H1 (cell line): ENCODE measurements at regions not wholly inside any gene's neighbourhood (a gene's known extent, or its start where the extent isn't known, plus 50 kb on each side); places are given as distances from the start of the nearest gene placed in this dataset.

Experiments
- CTCF ChIA-PET: fragments of 300-600 bp; sonication (Branson Sonifier 250); formaldehyde crosslinking; loops from one replicate; lab custom pipeline; 2021; ENCODE audit not compliant: partially characterized antibody; lab: Charles Lee
- POLR2A ChIA-PET: fragments of 300-600 bp; sonication (Branson Sonifier 250); formaldehyde crosslinking; loops from one replicate; lab custom pipeline; 2021; ENCODE audit warnings: inconsistent platforms; ENCODE audit not compliant: partially characterized antibody; lab: Charles Lee
- DNase-seq, 2 experiments: peaks; one replicate each; pipeline versions ENCODE4 v3.0.0 to v3.0.0-alpha.2; 2010 to 2022; ENCODE audit warnings: low spot score in 2 of 2, low read depth in 1 of 2, mixed read lengths in 1 of 2
- FAIRE-seq: peaks from 2 replicates; lab custom pipeline; 2011; peaks lifted over from hg19 to GRCh38; lab: Jason Lieb, UNC
- H2AFZ ChIP-seq: 2 replicates; pipeline ENCODE4 v1.8.1; 2012; ENCODE audit warnings: low read length, inconsistent platforms
- H2AK5ac ChIP-seq: 2 replicates; pipeline ENCODE4 v1.6.1; 2013; ENCODE audit warnings: low read depth, low read length
- H2BK120ac ChIP-seq: replicated peaks from 2 replicates; pipeline ENCODE3; 2013; ENCODE audit warnings: low read depth, low read length, inconsistent platforms
- H2BK12ac ChIP-seq: 2 replicates; pipeline ENCODE4 v1.6.1; 2013; ENCODE audit warnings: low read depth, low read length
- H2BK15ac ChIP-seq: 2 replicates; pipeline ENCODE4 v1.6.1; 2013; ENCODE audit warnings: low read length
- H2BK20ac ChIP-seq: 2 replicates; pipeline ENCODE4 v1.6.1; 2013; ENCODE audit warnings: low read length
- H2BK5ac ChIP-seq: 2 replicates; pipeline ENCODE4 v1.6.1; 2013; ENCODE audit warnings: low read depth, low read length
- H3K14ac ChIP-seq: 2 replicates; pipeline ENCODE4 v1.6.1; 2013; ENCODE audit warnings: inconsistent platforms; ENCODE audit not compliant: insufficient read length
- H3K18ac ChIP-seq: 2 replicates; pipeline ENCODE4 v1.6.1; 2013; ENCODE audit warnings: low read length; ENCODE audit errors: extremely low read depth
- H3K23ac ChIP-seq: 2 replicates; pipeline ENCODE4 v1.6.1; 2013; ENCODE audit warnings: inconsistent platforms; ENCODE audit not compliant: insufficient read length
- H3K23me2 ChIP-seq: 2 replicates; pipeline ENCODE4 v1.6.1; 2013; ENCODE audit warnings: low read depth, low read length
- H3K27ac ChIP-seq: 2 replicates; pipeline ENCODE4 v1.6.1; 2011; ENCODE audit warnings: low read depth, low read length, inconsistent platforms
- H3K27me3 ChIP-seq, 4 experiments: replicated peaks in 1 of 4; 1 replicate in 1 of 4; 2 replicates in 3 of 4; pipeline versions ENCODE4 v1.6.1 to v1.8.1; 2011 to 2013; ENCODE audit warnings: low read length in 3 of 4, mild to moderate bottlenecking in 3 of 4, inconsistent platforms in 2 of 4, mixed read lengths in 2 of 4, moderate library complexity in 1 of 4; ENCODE audit not compliant: control insufficient read depth in 3 of 4, insufficient read depth in 3 of 4; ENCODE audit errors: extremely low read depth in 1 of 4
- H3K36me3 ChIP-seq, 4 experiments: 2 replicates each; pipeline versions ENCODE4 v1.6.1 to v1.8.1; 2011 to 2013; ENCODE audit warnings: mild to moderate bottlenecking in 4 of 4, low read length in 3 of 4, moderate library complexity in 2 of 4, control low read depth in 1 of 4, inconsistent platforms in 1 of 4; ENCODE audit not compliant: insufficient read depth in 4 of 4, control insufficient read depth in 2 of 4
- H3K4ac ChIP-seq: replicated peaks from 2 replicates; pipeline ENCODE3; 2013; ENCODE audit warnings: low read length, low read depth, mixed read lengths, inconsistent platforms; ENCODE audit not compliant: insufficient read length
- H3K4me1 ChIP-seq, 4 experiments: replicated peaks in 1 of 4; 1 replicate in 1 of 4; 2 replicates in 3 of 4; pipeline versions ENCODE4 v1.6.1 to v1.8.1; 2011 to 2013; ENCODE audit warnings: low read length in 3 of 4, inconsistent platforms in 2 of 4, mixed read lengths in 1 of 4; ENCODE audit not compliant: insufficient read depth in 4 of 4, control insufficient read depth in 3 of 4
- H3K4me2 ChIP-seq, 2 experiments: 2 replicates each; pipeline versions ENCODE4 v1.6.1 to v1.8.1; 2011 to 2013; ENCODE audit warnings: low read depth in 2 of 2, low read length in 2 of 2, control low read depth in 1 of 2, inconsistent platforms in 1 of 2, mild to moderate bottlenecking in 1 of 2; ENCODE audit not compliant: insufficient read depth in 1 of 2
- H3K4me3 ChIP-seq, 4 experiments: fragments of 200-600, 300-600 bp in 1 of 4; sonication (generic), shearing (Covaris generic), sonication (Bioruptor Twin) in 1 of 4; 2 replicates each; pipeline versions ENCODE4 v1.5.1 to v1.8.1; 2011 to 2016; ENCODE audit warnings: low read length in 4 of 4, low read depth in 3 of 4, control low read depth in 2 of 4, inconsistent platforms in 2 of 4, mild to moderate bottlenecking in 2 of 4, mixed read lengths in 1 of 4, moderate library complexity in 1 of 4; ENCODE audit not compliant: insufficient read depth in 2 of 4; ENCODE audit errors: extremely low read depth in 1 of 4
- H3K56ac ChIP-seq: replicated peaks from 2 replicates; pipeline ENCODE3; 2013; ENCODE audit warnings: low read depth, mild to moderate bottlenecking, mixed read lengths, low read length, inconsistent platforms; ENCODE audit not compliant: insufficient read length
- H3K79me1 ChIP-seq: 2 replicates; pipeline ENCODE4 v1.6.1; 2013; ENCODE audit warnings: low read depth, low read length, control low read depth
- H3K79me2 ChIP-seq, 2 experiments: 2 replicates each; pipeline versions ENCODE4 v1.6.1 to v1.8.1; 2012 to 2013; ENCODE audit warnings: low read length in 2 of 2, mild to moderate bottlenecking in 2 of 2, inconsistent platforms in 1 of 2; ENCODE audit not compliant: insufficient read depth in 2 of 2, control insufficient read depth in 1 of 2
- H3K9ac ChIP-seq, 4 experiments: replicated peaks in 1 of 4; 1 replicate in 1 of 4; 2 replicates in 3 of 4; pipeline versions ENCODE4 v1.6.1 to v1.8.1; 2011 to 2013; ENCODE audit warnings: low read depth in 3 of 4, low read length in 3 of 4, control low read depth in 2 of 4, mild to moderate bottlenecking in 2 of 4, moderate library complexity in 2 of 4, inconsistent platforms in 1 of 4; ENCODE audit errors: extremely low read depth in 1 of 4
- H3K9me3 ChIP-seq, 2 experiments: 2 replicates each; pipeline versions ENCODE4 v1.6.1 to v1.8.1; 2012 to 2013; ENCODE audit warnings: mild to moderate bottlenecking in 2 of 2, moderate library complexity in 2 of 2, control low read depth in 1 of 2, inconsistent platforms in 1 of 2, low read depth in 1 of 2, low read length in 1 of 2, mixed read lengths in 1 of 2; ENCODE audit not compliant: insufficient read depth in 2 of 2
- H4K20me1 ChIP-seq, 2 experiments: replicated peaks in 1 of 2; 2 replicates each; pipeline versions ENCODE3 to v1.8.1; 2011 to 2013; ENCODE audit warnings: inconsistent platforms in 2 of 2, low read length in 2 of 2, mild to moderate bottlenecking in 1 of 2; ENCODE audit not compliant: insufficient read depth in 2 of 2, control insufficient read depth in 1 of 2
- H4K5ac ChIP-seq: 2 replicates; pipeline ENCODE4 v1.6.1; 2013; ENCODE audit warnings: low read length, low read depth, mixed read lengths, inconsistent platforms; ENCODE audit not compliant: insufficient read length
- H4K8ac ChIP-seq: 2 replicates; pipeline ENCODE4 v1.8.0; 2013; ENCODE audit warnings: mild to moderate bottlenecking, moderate library complexity, low read length, inconsistent platforms; ENCODE audit not compliant: insufficient read depth; ENCODE audit errors: extremely low read depth
- H4K91ac ChIP-seq: replicated peaks from 2 replicates; pipeline ENCODE3; 2013; ENCODE audit warnings: low read length, mixed read lengths, inconsistent platforms; ENCODE audit not compliant: insufficient read length
- ATF2 ChIP-seq: IDR thresholded peaks from 2 replicates; pipeline ENCODE4 v1.6.1; 2012; ENCODE audit warnings: low read length, inconsistent platforms
- CEBPB ChIP-seq: IDR thresholded peaks from 2 replicates; pipeline ENCODE4 v1.6.1; 2012; ENCODE audit warnings: low read depth, low read length
- CHD1 ChIP-seq: IDR thresholded peaks from 2 replicates; pipeline ENCODE4 v1.6.1; 2012; ENCODE audit warnings: low read depth, low read length, improper control_type of control experiment
- CREB1 ChIP-seq: IDR thresholded peaks from 2 replicates; pipeline ENCODE4 v1.6.1; 2012; ENCODE audit warnings: inconsistent platforms
- CTCF ChIP-seq, 3 experiments: IDR thresholded peaks; 1 replicate in 2 of 3; 2 replicates in 1 of 3; pipeline versions ENCODE4 v1.5.1 to v1.6.1; 2011; ENCODE audit warnings: low read length in 3 of 3, mild to moderate bottlenecking in 3 of 3, inconsistent platforms in 2 of 3, low read depth in 1 of 3, moderate library complexity in 1 of 3; ENCODE audit not compliant: insufficient read depth in 1 of 3; ENCODE audit errors: control extremely low read depth in 1 of 3
- NRF1 ChIP-seq: IDR thresholded peaks from 2 replicates; pipeline ENCODE4 v1.6.1; 2011; ENCODE audit warnings: mild to moderate bottlenecking, low read depth, low read length, improper control_type of control experiment
- SAP30 ChIP-seq: fragments of 300-600 bp; sonication (generic); IDR thresholded peaks from 2 replicates; pipeline ENCODE4 v1.7.1; 2012; ENCODE audit warnings: low read length, moderate library complexity, mild to moderate bottlenecking, inconsistent platforms; ENCODE audit not compliant: insufficient read depth, insufficient replicate concordance
- SRF ChIP-seq: IDR thresholded peaks from 2 replicates; pipeline ENCODE4 v1.6.1; 2011; ENCODE audit warnings: mild to moderate bottlenecking, low read depth, low read length, moderate library complexity
- TAF7 ChIP-seq: optimal IDR thresholded peaks from 2 replicates; pipeline ENCODE3; 2011; ENCODE audit warnings: low read depth, mild to moderate bottlenecking, inconsistent platforms, low read length, moderate library complexity, borderline replicate concordance
- TCF12 ChIP-seq: IDR thresholded peaks from 2 replicates; pipeline ENCODE4 v1.6.1; 2011; ENCODE audit warnings: low read depth, mild to moderate bottlenecking, low read length
- TEAD4 ChIP-seq: IDR thresholded peaks from 2 replicates; pipeline ENCODE4 v1.6.1; 2012; ENCODE audit warnings: low read depth, low read length, inconsistent platforms, mixed read lengths
- WGBS, 2 experiments: shearing (Covaris generic) in 1 of 2; methylation state at CpG; one replicate each; pipeline versions ENCODE4 v1.1.6 to v1.1.7; 2013 to 2015; ENCODE audit warnings: low lambda C conversion rate in 2 of 2, mixed read lengths in 2 of 2, inconsistent platforms in 1 of 2, low coverage in 1 of 2, missing lambda C conversion rate in 1 of 2; ENCODE audit not compliant: insufficient replicate concordance in 2 of 2, insufficient coverage in 1 of 2, insufficient read length in 1 of 2; ENCODE audit errors: extremely low coverage in 1 of 2, missing lambda C conversion rate in 1 of 2; 5-methylcytosine and 5-hydroxymethylcytosine counted together

GRCh38 chr1:82565146-82565545 is 764.4 kb downstream of the ADGRL2 start:
- Histone ChIP-seq H4K91ac (no peak overlapping the region), H3K14ac (no peak overlapping the region), H2AFZ (0 out of 2 replicates have a peak overlapping the region, but pooled peaks have one; percentile 72), H2BK12ac (no peak overlapping the region; the same call in 1 of the 2 replicates), H4K8ac (no peak overlapping the region), H3K56ac (no peak overlapping the region), H4K20me1 (no peaks in the 10 kb centered on the region), H2BK120ac (no peak overlapping the region), H3K4me2 (no peak overlapping the region), H3K36me3 (no peaks in the 10 kb centered on the region), H4K5ac (no peak overlapping the region), H3K9ac (no peak overlapping the region), H3K4ac (no peak overlapping the region), H3K4me1 (peaks cover 0 to 4% (median 2%) of the 10 kb centered on the region in 4 experiments; a peak in 2 of 7 replicates), H3K23ac (no peak overlapping the region), H3K79me2 (no peaks in the 10 kb centered on the region), H3K4me3 (no peak overlapping the region), H2AK5ac (no peak overlapping the region), H2BK20ac (no peak overlapping the region), H2BK15ac (no peak overlapping the region), H3K9me3 (no peaks in the 10 kb centered on the region), H3K23me2 (peaks cover 2% of the 10 kb centered on the region; the same call in 1 of the 2 replicates), H3K79me1 (no peaks in the 10 kb centered on the region), H2BK5ac (no peak overlapping the region), H3K27me3 (no peaks in the 10 kb centered on the region), H3K18ac (no peak overlapping the region), H3K27ac (no peak overlapping the region)
- POLR2A ChIA-PET, result no interaction called here
- CTCF ChIA-PET, result interaction anchor here (0.5 kb wide), 1 partner anchor 14 kb away, joined by 3 read pairs; no protein-coding TSS in a partner anchor
- 83% methylated on average over 3 of the region's 3 CpGs; no CpG with 5 or more reads in 1 of the 2 experiments for WGBS, 2 experiments
- peak in 1 of 2 experiments; percentile 23 for DNase-seq
- peak; percentile 60 for FAIRE-seq
- no peak for TF ChIP-seq CHD1
- no peak for TF ChIP-seq CREB1
- no peak for TF ChIP-seq TEAD4
- no peak for TF ChIP-seq ATF2
- TF ChIP-seq TAF7, result no peak
- TF ChIP-seq SAP30, result no peak
- TF ChIP-seq NRF1, result no peak
- TF ChIP-seq TCF12, result no peak
- TF ChIP-seq SRF, result no peak
- TF ChIP-seq CEBPB, result no peak
- peak in 1 of 3 experiments; percentile 9; a peak in 1 of 4 replicates for TF ChIP-seq CTCF (IDR thresholded peaks at IDR 0.05; ENCODE audit: control extremely low read depth in 1 of 3, insufficient read depth in 1 of 3, low read depth in 1 of 3, low read length in 3 of 3)
